ENCODE measurements at regions not wholly inside any gene's neighbourhood (a gene's known extent, or its start where the extent isn't known, plus 50 kb on each side); places are given as distances from the start of the nearest gene placed in this dataset.

- TF ChIP-seq JUND (IDR thresholded peaks at IDR 0.05; ENCODE audit: borderline replicate concordance, low read depth, low read length) (peak; percentile 32; the same call in 1 of the 2 replicates), JUND (tag; IDR thresholded peaks at IDR 0.05; ENCODE audit: borderline replicate concordance, low read depth, low read length) (peak; percentile 75; the same call in 2 of the 3 replicates), USF2 (CRISPR knock-in tag; IDR thresholded peaks at IDR 0.05) (0 out of 2 replicates have a peak, but pooled peaks have one; percentile 16), STAT6 (CRISPR knock-in tag; IDR thresholded peaks at IDR 0.05) (0 out of 2 replicates have a peak, but pooled peaks have one; percentile 65), C11orf30 (IDR thresholded peaks at IDR 0.05; ENCODE audit: low read depth) (peak; percentile 97), BRCA1 (IDR thresholded peaks at IDR 0.05) (no peak), BRCA1 (CRISPR knock-in tag; IDR thresholded peaks at IDR 0.05) (no peak), STAT5B (CRISPR knock-in tag; IDR thresholded peaks at IDR 0.05) (no peak), RBBP5 (IDR thresholded peaks at IDR 0.05; ENCODE audit: borderline replicate concordance, insufficient read depth, low read length, poor library complexity, severe bottlenecking) (peak; percentile 30), BRD9 (IDR thresholded peaks at IDR 0.05; ENCODE audit: low read depth, partially characterized antibody) (no peak), NR3C1 (CRISPR knock-in tag; IDR thresholded peaks at IDR 0.05) (no peak), HDAC1 (IDR thresholded peaks at IDR 0.05) (peak in 1 of 2 experiments; percentile 29; a peak in 1 of 4 replicates), E2F8 (IDR thresholded peaks at IDR 0.05; ENCODE audit: low read depth, partially characterized antibody) (no peak), TBL1XR1 (IDR thresholded peaks at IDR 0.05; ENCODE audit: low read length in 2 of 2) (no peak), SMARCA4 (IDR thresholded peaks at IDR 0.05) (peak; percentile 83), ARHGAP35 (IDR thresholded peaks at IDR 0.05; ENCODE audit: partially characterized antibody) (no peak), PTRF (tag; IDR thresholded peaks at IDR 0.05) (no peak), ZNF3 (CRISPR knock-in tag; IDR thresholded peaks at IDR 0.05) (no peak), RFX5 (IDR thresholded peaks at IDR 0.05; ENCODE audit: low read depth, low read length) (no peak), ETV6 (IDR thresholded peaks at IDR 0.05; ENCODE audit: borderline replicate concordance in 1 of 2, low read depth in 2 of 2, low read length in 1 of 2) (no peak), ETV6 (CRISPR knock-in tag; IDR thresholded peaks at IDR 0.05; ENCODE audit: borderline replicate concordance) (no peak), MEF2D (tag; conservative IDR thresholded peaks at IDR 0.05; ENCODE audit: low read depth) (0 out of 2 replicates have a peak, but pooled peaks have one; percentile 24)
These were observed 249.2 kb upstream of the RREB1 start (continued) for GRCh38 chr6:6858533-6858982.

Measured in K562 (cell line).